ENCODE measurements at regions not wholly inside any gene's neighbourhood (a gene's known extent, or its start where the extent isn't known, plus 50 kb on each side); places are given as distances from the start of the nearest gene placed in this dataset.

GRCh38 chr1:238475712-238476111 lies 585.0 kb upstream of the ZP4 start:
- TF ChIP-seq RARB (CRISPR knock-in tag; IDR thresholded peaks at IDR 0.05) (no peak), PATZ1 (CRISPR knock-in tag; IDR thresholded peaks at IDR 0.05; ENCODE audit: borderline replicate concordance) (no peak), POU6F1 (CRISPR knock-in tag; IDR thresholded peaks at IDR 0.05; ENCODE audit: borderline replicate concordance, low read depth) (no peak), ZFP3 (CRISPR knock-in tag; IDR thresholded peaks at IDR 0.05) (no peak), CSRNP3 (CRISPR knock-in tag; IDR thresholded peaks at IDR 0.05) (no peak), ESRRG (CRISPR knock-in tag; IDR thresholded peaks at IDR 0.05) (no peak), ZFP30 (CRISPR knock-in tag; IDR thresholded peaks at IDR 0.05) (no peak), ZNF565 (CRISPR knock-in tag; conservative IDR thresholded peaks at IDR 0.05; ENCODE audit: low read depth) (no peak), ZNF8 (CRISPR knock-in tag; IDR thresholded peaks at IDR 0.05) (no peak), ISL1 (CRISPR knock-in tag; IDR thresholded peaks at IDR 0.05) (no peak)

Measured in SK-N-SH treated with all-trans-retinoic acid at 6 μM for 48 hours (cell line).